Breast epithelium (tissue), 4 donors: ENCODE measurements at regions not wholly inside any gene's neighbourhood (a gene's known extent, or its start where the extent isn't known, plus 50 kb on each side); places are given as distances from the start of the nearest gene placed in this dataset.

Experiments used
- DNase-seq, 2 donors: peaks; one replicate each; pipeline ENCODE4 v3.0.0-alpha.2; 2019; ENCODE audit warnings: low spot score in 2 of 2
- H3K27ac ChIP-seq, 2 donors: fragments of 200-600 bp; sonication (generic) in 1 of 2; one replicate each; pipeline ENCODE4 v1.5.1; 2016 to 2019; ENCODE audit warnings: mild to moderate bottlenecking in 1 of 2
- H3K27me3 ChIP-seq, 2 donors: fragments of 200-600 bp; sonication (generic) in 1 of 2; one replicate each; pipeline versions ENCODE4 v1.5.1 to v1.6.0; 2017 to 2019; ENCODE audit warnings: control low read depth in 1 of 2, mild to moderate bottlenecking in 1 of 2
- H3K36me3 ChIP-seq: fragments of 200-600 bp; one replicate; pipeline ENCODE4 v1.5.1; 2019
- H3K4me1 ChIP-seq, 2 donors: fragments of 200-600 bp; sonication (generic); one replicate each; pipeline ENCODE4 v1.5.1; 2016 to 2019; ENCODE audit warnings: control low read depth in 1 of 2
- H3K4me3 ChIP-seq, 3 donors: fragments of 200-600 bp; sonication (generic); 1 replicate in 2 of 3; 2 replicates in 1 of 3; pipeline ENCODE4 v1.5.1; 2016 to 2019; ENCODE audit warnings: mild to moderate bottlenecking in 3 of 3, moderate library complexity in 2 of 3
- H3K9me3 ChIP-seq, 2 donors: fragments of 200-600 bp; sonication (generic) in 1 of 2; one replicate each; pipeline ENCODE4 v1.5.1; 2016 to 2019; ENCODE audit warnings: control low read depth in 1 of 2
- POLR2A ChIP-seq: fragments of 450-650 bp; IDR thresholded peaks from one replicate; pipeline ENCODE4 v1.6.1; 2016; ENCODE audit warnings: antibody characterized with exemption, mild to moderate bottlenecking, moderate library complexity
- POLR2AphosphoS5 ChIP-seq, 3 donors: sonication (generic); formaldehyde crosslinking; IDR thresholded peaks; one replicate each; pipeline ENCODE4 v1.6.1; 2017; ENCODE audit warnings: antibody characterized with exemption in 3 of 3
- intact Hi-C: fragments of 100-400 bp; cut with DNase I; formaldehyde crosslinking; loops from one replicate; pipeline ENCODE4 v1.15.1; 2023; ENCODE audit warnings: low total_unique reads
- TF ChIP-seq, protein P1 (sequence below), 3 donors: fragments of 450-650 bp; IDR thresholded peaks; one replicate each; pipeline ENCODE4 v1.5.1; 2016 to 2017; ENCODE audit warnings: antibody characterized with exemption in 3 of 3, mild to moderate bottlenecking in 3 of 3, moderate library complexity in 3 of 3

DNA sequence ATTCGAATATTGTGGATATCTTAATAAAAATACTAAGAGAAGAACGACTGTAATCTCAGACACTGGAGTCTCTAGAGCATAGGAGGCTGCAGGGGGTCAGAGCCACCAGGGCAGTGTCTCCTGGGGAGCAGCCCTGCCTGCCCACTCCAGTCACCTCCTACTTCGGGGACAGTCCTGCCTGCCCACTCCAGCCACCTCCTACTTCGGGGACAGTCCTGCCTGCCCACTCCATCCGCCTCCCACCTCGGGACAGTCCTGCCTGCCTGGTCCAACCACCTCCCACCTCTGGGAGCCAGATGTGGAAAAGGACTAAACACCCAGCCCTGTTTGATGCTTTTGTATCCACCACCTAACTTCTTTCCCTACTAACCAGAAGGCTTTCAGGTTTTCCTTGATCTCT, 350.1 kb upstream of the SMIM21 start:
- DNase-seq: no peak
- Histone ChIP-seq H3K4me3 (no peak overlapping the region), H3K27me3 (no peaks in the 10 kb centered on the region), H3K27ac (no peak overlapping the region), H3K9me3 (no peaks in the 10 kb centered on the region), H3K4me1 (no peaks in the 10 kb centered on the region), H3K36me3 (no peaks in the 10 kb centered on the region)
- TF ChIP-seq POLR2A (no peak), POLR2AphosphoS5 (IDR thresholded peaks at IDR 0.05) (no peak)
- TF ChIP-seq, protein P1, sequence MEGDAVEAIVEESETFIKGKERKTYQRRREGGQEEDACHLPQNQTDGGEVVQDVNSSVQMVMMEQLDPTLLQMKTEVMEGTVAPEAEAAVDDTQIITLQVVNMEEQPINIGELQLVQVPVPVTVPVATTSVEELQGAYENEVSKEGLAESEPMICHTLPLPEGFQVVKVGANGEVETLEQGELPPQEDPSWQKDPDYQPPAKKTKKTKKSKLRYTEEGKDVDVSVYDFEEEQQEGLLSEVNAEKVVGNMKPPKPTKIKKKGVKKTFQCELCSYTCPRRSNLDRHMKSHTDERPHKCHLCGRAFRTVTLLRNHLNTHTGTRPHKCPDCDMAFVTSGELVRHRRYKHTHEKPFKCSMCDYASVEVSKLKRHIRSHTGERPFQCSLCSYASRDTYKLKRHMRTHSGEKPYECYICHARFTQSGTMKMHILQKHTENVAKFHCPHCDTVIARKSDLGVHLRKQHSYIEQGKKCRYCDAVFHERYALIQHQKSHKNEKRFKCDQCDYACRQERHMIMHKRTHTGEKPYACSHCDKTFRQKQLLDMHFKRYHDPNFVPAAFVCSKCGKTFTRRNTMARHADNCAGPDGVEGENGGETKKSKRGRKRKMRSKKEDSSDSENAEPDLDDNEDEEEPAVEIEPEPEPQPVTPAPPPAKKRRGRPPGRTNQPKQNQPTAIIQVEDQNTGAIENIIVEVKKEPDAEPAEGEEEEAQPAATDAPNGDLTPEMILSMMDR (IDR thresholded peaks at IDR 0.05): no peak
- intact Hi-C loops: no loop called here

DNA sequence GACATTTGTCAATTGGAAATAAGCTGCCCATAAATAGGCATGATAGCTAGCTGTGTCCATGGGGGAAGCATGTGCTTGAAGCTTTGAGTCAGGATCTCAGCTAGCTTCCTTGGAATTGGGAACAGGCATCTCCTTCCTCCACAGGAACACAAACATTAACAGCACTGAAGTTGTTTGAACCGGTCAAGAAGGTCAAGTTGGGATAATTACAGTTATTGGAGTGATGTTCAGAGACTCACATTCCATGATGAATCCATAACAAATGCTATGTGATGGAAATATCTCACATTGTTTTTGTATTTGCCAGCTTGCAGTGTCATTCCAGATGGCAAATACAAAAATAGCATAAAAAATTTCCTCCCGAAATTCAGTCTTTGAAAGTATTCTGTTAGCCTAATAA, 347.6 kb upstream of the SMIM21 start:
- TF ChIP-seq POLR2AphosphoS5 (IDR thresholded peaks at IDR 0.05) (no peak), POLR2A (no peak)
- TF ChIP-seq, protein P1 (IDR thresholded peaks at IDR 0.05): no peak
- H3K36me3 ChIP-seq: no peaks in the 10 kb centered on the region
- no peaks in the 10 kb centered on the region for H3K4me1 ChIP-seq
- H3K27ac ChIP-seq: no peak overlapping the region
- no peaks in the 10 kb centered on the region for H3K27me3 ChIP-seq
- no peak for DNase-seq
- intact Hi-C loops: no loop called here
- no peak overlapping the region for H3K4me3 ChIP-seq
- H3K9me3 ChIP-seq: no peaks in the 10 kb centered on the region

DNA sequence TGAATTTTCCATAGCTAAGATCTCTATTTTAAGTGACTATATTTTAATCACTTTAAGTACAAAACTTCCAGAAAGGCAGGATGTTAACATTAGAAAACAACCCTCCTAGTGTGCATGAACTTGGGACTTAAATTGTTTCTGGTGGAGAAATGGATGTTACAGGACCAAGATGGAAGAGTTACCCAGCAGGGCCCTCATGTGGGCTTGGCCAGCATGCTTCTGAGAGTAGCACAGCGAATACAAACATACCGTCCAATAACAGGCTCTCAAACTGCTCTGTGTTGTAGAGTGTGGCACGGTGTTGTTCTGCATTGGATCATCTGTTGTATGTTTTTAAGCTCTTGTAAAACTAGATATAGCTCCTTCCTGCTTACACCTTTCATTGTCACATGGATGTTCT, 346.1 kb upstream of the SMIM21 start:
- Histone ChIP-seq H3K9me3 (no peaks in the 10 kb centered on the region), H3K4me1 (no peaks in the 10 kb centered on the region), H3K36me3 (no peaks in the 10 kb centered on the region), H3K27me3 (no peaks in the 10 kb centered on the region), H3K27ac (no peak overlapping the region), H3K4me3 (no peak overlapping the region)
- TF ChIP-seq, protein P1 (IDR thresholded peaks at IDR 0.05): no peak
- TF ChIP-seq POLR2AphosphoS5 (IDR thresholded peaks at IDR 0.05) (no peak), POLR2A (no peak)
- no peak for DNase-seq
- intact Hi-C loops: no loop called here

- no peak overlapping the region for H3K27ac ChIP-seq
- no peaks in the 10 kb centered on the region for H3K36me3 ChIP-seq
- no peak overlapping the region for H3K4me3 ChIP-seq
- H3K27me3 ChIP-seq: no peaks in the 10 kb centered on the region
- H3K9me3 ChIP-seq: no peaks in the 10 kb centered on the region
- H3K4me1 ChIP-seq: no peaks in the 10 kb centered on the region
- DNase-seq: no peak
- no peak for TF ChIP-seq POLR2AphosphoS5 (IDR thresholded peaks at IDR 0.05)
- TF ChIP-seq, protein P1 (IDR thresholded peaks at IDR 0.05): no peak
- intact Hi-C loops: no loop called here
Observed at GRCh38 chr18:75762758-75763157, 335.3 kb upstream of the SMIM21 start.

DNA sequence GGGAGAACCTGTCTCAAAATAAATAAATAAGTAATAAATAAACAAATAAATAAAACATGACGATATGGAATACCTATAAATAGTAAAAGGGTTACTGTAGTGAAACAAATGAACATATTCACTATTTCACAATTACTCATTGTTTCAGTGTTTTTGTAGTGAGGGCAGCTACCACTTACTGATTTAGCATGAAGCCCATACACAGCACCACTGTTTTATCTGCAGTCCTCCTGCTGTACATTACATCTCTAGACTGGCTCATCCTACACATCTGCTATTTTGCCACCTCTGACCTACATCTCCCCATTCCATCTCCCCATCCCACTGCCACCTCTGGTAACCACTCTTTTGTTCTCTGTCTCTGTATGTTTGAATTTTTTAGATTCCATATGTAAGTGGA, 332.7 kb upstream of the SMIM21 start:
- intact Hi-C loops: no loop called here
- Histone ChIP-seq H3K27me3 (no peaks in the 10 kb centered on the region), H3K36me3 (no peaks in the 10 kb centered on the region), H3K4me1 (no peaks in the 10 kb centered on the region), H3K27ac (no peak overlapping the region), H3K9me3 (no peaks in the 10 kb centered on the region), H3K4me3 (no peak overlapping the region)
- TF ChIP-seq POLR2A (no peak), POLR2AphosphoS5 (IDR thresholded peaks at IDR 0.05) (no peak)
- TF ChIP-seq, protein P1 (IDR thresholded peaks at IDR 0.05): no peak
- DNase-seq: no peak
